ENCODE measurements at regions not wholly inside any gene's neighbourhood (a gene's known extent, or its start where the extent isn't known, plus 50 kb on each side); places are given as distances from the start of the nearest gene placed in this dataset.

DNA sequence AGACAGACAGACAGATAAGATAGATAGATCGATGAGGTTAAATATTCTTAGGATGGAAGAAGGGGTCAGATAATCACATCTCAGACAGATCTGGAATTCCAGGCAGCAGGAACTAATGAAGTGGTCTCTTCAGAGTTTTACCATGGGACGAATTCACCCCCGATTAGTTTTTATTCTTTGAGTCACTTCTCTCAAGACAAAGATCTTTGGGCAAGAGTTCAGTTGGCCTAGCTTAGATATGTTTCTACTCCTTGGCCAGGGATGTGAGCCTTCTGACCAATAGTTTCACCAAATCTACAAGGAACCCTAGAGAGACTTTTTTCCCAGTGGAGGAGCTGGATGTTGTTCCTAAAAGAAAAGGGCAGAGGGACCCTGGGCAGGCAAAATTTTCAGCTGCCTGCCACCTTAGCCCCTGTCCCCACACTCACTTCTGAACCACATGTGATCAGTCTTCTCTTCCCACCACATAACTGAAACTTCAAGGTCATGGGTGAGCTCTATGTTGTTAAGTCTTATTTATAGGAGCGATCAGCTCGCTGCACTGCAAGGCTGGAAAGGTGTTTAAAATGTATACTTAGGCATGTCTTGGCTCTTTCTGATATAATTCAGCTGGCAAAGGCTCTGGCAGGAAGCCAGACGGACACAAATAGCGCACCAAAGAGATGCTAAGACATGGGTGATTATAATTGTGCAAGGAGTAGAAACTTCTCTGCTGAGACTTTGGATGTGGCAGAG, 132.9 kb downstream of the PALM2AKAP2 start:
- DNase-seq (ENCODE audit: low read depth in 2 of 2): no peak

DNA sequence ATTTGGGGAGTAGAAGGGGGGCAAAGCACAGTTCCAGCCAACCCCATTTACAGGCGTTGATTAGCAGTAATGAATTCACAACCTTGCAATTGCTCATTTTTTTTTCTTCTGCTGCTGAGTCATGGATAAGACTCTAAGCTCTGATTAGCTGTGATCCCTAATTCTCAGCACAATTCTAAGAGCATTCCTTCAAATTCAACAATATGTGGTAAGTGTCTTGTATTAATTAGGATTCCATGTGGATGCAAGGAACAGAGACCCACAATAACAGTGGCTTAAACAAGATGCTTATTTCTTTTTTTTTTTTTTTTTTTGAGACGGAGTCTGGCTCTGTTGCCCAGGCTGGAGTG, 133.4 kb downstream of the PALM2AKAP2 start:
- DNase-seq (ENCODE audit: low read depth in 2 of 2): peak; percentile 49 to 58

DNA sequence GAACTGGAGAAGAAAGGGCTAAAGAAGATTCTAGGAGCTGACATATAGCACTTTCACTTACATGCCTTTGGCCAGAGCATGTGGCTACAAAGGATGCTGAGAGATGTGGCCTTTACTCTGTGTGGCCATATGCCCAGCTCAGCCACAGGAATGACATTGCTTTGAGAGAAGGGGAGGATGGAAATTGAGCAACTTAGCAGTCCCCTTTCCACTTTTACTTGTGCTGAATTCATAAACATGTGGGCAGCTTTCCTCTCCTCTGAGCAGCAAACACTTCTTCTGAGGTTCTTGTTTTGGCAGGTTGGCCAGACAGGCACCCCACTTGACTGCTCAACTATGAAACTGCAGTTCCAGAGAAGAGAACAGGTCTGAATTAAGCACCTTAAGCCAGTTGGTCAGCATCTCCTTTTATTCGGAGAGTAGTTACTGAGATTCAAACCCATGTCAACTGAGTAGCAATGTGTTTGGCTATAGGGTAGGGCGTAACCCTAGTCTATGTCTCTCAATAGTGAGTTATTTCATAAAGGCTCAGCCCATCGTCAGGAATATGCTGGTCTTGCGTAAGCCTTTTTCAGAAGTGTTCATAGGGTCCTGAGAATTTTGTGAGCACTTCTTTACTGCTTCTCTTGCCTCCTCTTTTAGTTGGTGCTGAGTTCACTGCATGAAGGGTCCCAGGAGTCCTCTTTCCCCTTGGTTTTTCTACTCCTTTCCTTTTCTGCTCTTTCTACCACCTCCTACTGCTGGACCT, 134.5 kb downstream of the PALM2AKAP2 start:
- DNase-seq (ENCODE audit: low read depth in 2 of 2): peak; percentile 55 to 61

DNA sequence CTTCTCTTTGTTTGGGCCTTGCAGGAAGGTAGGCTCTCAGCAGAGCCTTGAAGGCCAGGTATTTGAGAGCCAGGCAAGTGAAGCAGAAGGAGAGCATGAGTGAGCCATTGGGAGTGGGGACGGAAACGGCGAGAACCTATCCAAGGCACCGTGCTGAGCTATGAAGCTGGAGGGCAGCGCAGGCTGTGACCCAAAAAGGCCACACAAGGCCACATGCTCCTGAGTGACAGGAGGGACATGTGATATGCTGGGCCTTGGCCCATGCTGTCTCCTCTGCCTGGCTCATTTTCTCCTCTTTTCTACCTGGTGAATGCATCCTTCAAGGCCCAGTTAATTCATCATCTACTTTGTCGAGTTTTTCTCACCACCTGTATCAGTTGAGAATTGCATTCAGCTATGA, 136.3 kb downstream of the PALM2AKAP2 start:
- DNase-seq (ENCODE audit: low read depth in 2 of 2): no peak

DNA sequence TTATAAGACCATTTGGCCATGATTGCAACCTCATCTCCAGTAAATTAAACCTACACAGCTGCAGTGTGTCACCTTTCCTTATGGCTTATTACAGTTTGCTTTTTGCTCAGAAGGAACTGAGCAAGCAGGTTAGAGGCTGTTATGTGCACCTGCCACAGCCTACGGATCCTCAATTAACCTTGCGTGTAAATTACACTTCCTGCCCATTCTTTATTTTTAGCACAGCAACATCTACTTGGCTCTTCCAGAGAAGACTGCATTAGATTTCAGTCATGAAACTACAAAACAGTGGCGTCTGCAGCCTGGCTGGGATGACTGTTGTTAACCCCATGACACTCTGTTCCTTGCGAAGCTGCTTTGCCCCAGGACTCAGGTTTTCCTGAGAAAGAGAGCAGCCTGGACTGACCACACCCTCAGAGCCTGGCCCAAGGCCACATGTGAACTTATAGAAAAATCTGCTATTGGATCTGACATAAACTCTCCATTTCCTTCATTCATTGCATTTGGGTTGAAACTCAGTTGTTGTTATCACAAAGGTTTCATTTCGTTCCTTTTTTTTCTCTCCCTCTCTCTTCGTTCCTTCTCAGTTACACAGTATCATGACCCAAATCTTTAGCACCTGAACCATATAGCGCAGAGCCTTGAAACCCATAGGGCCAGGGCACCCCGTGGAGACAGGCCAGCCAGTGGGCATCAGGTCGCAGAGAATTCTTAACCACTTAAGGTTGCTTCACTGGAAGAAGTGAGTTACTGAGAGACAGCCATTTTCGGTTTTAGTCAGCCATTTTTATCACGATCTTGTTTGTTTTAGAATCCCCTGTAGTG, 138.6 kb downstream of the PALM2AKAP2 start:
- no peak for DNase-seq (ENCODE audit: low read depth in 2 of 2)

DNA sequence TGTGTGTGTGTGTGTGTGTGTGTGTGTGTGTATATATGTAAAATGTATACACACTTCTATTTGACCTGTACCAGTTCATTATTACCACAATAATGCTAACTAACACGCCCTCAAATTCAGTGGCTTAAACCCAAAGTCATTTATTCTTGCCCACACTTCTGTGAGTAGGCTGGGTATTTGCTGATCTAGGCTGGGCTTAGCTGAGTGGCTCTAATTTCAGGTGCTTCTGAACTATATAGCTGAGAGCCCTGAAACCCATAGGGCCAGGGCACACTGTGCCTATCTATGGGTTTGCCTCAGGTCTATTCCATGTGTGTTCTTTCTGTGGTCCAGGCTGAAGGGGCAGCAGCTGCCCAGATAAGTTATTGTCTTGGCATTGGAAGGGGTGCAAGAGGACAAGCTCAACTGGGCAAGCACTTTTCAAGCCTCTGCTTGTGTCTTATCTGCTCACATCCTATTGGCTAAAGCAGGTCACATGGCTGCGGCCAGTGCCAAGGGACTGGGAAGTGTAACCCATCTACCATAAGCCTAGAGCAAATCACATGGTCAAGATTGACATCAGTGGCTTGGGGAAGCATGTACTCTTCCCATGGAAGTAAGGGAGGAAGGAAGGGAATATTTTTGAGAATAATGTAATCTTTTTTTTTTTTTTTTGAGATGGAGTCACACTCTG, 139.9 kb downstream of the PALM2AKAP2 start:
- no peak for DNase-seq (ENCODE audit: low read depth in 2 of 2)

DNA sequence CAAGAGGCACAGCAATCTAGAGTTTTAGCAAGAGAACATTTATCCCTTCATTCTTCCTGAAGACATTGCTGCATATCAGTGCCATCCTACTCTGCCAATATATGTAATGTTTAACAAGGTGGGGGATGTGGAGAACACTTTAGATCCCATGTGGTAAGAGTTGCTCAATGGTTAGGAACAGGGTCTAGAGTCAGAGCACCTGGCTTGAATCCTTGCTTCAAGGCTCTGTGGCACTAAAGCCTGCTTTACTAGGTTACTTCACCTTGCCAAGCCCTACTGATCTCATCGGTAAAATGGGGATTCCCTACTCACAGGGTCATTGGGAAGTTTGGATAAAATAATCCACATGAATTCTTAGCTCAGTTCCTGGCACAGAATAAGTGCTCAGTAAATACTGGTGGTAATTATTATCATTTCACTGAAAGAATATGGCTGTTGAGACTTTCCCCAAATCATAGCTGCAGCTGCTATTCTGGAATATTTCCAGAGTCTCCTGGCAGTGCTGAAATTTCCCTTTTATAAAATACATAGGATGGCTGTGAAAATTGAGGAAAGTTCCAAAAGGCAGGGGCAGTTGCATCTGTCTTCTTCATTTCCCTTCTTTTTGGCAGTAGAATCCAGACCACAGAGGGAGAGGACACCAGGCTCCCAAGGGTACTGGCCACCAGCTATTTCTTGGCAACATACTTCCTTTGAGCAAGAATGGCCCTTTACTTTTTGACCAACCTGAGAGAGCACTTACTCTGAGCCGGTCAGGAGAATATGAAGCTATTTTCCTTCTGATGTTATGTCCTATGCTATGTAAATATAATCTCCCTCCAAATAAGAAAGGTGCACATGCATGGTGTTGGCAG, 142.8 kb downstream of the PALM2AKAP2 start:
- no peak for DNase-seq (ENCODE audit: low read depth in 2 of 2)

DNA sequence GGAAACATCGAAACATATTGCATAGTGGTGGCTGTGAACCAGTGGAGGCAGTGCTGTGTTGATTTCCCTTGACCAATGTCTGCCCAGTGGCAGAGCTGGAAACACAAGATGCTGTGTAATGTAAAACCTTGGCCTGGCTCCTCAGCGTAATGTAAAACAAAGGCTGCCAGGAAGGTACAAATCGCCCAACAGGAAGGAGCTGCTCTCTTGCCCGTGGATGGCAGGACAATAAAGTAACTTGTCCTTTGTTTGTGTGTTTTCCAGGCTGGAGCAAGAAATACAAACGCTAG, 143.4 kb downstream of the PALM2AKAP2 start:
- DNase-seq (ENCODE audit: low read depth in 2 of 2): no peak

DNA sequence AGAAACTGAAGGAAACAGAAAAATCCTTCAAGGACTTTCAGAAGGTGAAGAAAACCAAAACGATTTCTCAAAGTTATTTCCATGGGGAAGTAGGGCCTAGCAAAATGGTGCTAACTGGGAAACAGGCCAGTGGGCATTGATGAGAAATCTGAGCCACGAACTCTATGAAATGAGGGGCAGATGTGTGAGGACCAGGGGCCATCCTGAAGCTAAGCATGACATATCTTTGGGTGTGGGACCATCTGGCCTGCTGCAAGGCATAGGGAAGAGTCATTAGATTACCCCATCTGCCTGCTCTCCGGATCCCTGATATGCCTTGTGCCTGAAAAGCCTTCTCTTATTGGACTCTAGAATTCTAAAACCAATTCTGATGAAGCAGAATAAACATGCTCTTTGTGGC, 143.8 kb downstream of the PALM2AKAP2 start:
- no peak for DNase-seq (ENCODE audit: low read depth in 2 of 2)

DNA sequence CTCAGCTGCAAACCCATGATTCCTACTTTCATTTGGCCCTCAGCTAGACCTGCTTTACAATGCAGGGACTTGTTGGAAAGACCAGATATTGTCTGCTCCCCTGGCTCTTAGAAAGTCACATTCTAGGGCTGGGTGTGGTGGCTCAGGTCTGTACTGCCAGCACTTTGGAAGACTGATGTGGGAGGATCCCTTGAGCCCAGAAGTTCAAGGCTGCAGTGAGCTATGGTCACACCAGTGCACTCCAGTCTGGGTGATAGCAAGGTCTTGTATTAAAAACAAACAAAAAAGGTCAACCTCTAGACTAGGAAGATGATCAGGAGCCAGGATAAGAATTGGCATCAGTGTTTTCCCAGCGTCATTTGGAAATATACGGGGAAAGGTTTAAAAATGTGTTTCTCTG, 145.8 kb downstream of the PALM2AKAP2 start:
- DNase-seq (ENCODE audit: low read depth in 2 of 2): no peak

DNA sequence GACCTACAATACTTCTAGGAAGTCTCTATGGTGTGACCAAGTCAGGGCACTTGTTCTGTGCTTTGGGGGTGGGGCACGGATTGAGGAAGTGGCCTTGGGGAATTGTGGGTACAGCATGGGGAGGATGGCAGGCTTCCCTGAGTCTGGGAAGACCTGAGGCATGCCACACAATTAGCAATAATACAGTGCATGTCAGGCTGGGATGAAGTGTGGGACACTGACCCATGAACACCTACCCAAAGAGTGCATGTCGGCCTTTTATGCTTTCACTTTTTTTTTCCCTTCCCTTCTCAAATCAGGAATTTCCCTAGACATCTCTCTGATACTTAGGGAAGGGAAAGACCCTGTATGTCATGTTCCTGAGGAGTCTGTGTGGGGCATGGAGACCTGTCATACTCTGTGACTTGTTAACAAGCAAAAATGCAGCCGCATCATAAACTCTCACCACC, 146.4 kb downstream of the PALM2AKAP2 start:
- no peak for DNase-seq (ENCODE audit: low read depth in 2 of 2)

DNA sequence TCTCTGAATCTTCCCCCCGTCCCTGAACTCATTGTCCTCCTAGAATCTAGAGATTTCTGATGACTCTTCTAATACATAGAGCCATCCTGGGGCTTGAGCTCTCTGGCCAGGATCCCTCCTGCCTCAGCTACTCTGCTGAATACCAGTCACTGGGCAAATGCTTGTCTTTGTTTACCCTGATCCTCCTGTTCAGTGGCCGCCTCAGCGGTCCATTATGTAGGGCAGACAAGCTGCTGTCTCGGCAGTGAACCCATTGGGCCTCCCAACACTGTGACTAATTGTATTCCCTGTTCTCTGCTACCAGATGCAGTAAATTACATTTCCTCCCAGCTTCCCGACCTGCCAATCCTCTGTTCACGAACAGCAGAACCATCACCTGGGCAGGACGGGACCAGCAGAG, 151.6 kb downstream of the PALM2AKAP2 start:
- no peak for DNase-seq (ENCODE audit: low read depth in 2 of 2)

DNA sequence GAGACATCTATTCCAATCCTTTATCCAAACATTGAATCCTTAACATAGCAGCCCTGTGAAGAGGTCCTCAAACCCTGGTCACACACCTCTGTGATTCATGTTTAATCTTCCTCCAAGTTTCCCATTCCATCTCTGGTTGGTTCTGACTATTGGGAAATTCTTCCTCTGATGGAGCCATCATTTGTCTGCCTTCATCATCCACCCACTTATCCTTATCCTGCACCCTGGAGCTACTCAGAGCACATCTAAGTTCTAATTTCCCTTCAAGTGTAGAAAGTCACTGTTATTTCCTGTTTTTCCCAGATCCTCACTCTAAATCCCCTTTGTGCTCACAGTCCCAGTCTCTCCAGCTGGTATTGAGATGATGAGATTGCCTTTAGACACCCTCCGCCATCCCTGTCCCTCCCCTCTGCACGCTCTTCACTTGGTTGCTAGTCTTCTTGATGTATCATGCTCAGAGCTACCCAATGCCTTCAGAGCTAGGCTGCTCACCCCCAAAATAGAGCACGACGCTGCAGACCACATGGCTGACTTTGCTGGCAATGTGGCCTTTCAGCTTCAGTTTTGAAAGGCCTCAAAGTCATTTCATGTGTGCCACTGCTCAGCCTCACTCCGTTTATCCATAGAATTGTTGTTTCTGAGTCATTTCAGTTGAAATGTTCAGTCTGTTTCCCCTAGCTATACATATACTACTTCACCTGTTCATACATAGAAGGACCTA, 154.3 kb downstream of the PALM2AKAP2 start:
- DNase-seq (ENCODE audit: low read depth in 2 of 2): no peak

DNA sequence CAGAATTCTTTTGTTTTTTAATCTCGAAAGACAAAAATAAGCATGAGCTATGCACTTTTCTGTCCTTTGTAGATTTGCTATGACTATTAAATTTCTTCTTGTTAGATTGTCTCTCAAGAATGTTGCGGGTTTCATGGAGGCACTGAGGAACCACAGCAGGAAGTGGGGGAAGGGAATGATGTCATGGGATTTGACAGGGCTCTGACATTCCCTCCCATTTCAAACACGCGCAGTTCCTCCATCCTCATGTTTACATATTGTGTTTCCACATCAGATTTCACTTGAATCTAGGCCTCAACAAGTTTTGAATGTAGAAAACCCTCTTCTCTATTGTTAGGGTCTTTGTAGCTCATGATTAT, 154.8 kb downstream of the PALM2AKAP2 start:
- DNase-seq (ENCODE audit: low read depth in 2 of 2): peak in 1 of 2 experiments; percentile 43

DNA sequence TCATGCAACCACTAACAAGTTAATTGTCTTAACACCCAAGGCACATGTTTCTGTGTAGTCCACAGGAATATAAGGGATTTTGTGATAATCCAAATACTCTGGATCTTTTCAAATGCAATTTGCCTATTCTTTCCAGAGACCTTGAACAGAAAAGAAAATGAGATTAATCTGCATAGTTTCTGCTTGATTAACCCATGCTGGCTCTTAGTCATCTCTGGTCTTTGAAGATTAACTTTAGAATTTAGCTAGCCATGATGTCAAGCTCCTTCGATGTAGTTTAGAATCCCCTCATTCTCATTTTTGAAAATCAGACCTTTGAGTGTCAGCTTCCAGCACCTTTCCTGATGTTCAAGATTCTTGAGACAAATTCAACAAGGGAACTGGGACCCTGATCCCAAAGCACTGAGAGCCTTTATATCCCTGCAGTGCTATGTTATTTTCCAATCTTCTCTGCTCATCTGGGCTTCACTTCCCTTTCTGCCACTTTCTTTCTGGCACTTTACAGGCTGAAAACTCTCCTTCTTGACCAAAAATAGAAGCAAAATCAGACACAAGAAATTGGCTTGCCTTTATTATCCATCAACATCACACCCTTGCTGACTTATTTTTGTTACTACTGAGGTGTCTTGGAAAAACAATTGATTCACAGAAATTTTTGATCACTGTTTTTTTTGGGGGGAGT, 155.5 kb downstream of the PALM2AKAP2 start:
- no peak for DNase-seq (ENCODE audit: low read depth in 2 of 2)

DNA sequence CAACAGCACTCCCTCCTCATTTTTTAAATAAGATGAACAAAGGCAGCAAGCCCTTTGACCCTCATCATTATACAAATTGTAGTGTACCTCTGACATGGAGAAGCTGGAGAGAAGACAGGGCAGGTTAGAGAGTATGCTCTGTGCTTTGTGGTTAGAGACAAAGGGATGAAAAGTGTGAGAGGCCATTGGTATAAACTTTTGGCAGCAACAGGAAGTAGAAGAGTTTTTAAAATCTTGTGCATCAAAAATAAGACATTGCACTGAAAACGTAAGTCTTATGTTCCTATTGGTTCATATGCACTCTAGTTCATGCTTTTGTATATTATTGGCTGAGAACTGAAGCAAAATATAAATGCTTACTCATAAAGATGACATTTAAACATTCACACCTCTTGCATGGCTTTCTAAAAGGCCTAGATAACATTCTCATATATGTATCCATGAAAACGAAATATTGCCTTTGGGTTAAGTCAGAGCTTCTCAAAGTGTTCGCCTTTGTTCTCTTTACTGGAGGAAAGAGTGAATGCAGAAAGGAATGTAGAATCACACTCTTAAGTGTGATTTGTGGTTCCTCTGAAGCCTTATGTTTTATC, 158.0 kb downstream of the PALM2AKAP2 start:
- DNase-seq (ENCODE audit: low read depth in 2 of 2): no peak

DNA sequence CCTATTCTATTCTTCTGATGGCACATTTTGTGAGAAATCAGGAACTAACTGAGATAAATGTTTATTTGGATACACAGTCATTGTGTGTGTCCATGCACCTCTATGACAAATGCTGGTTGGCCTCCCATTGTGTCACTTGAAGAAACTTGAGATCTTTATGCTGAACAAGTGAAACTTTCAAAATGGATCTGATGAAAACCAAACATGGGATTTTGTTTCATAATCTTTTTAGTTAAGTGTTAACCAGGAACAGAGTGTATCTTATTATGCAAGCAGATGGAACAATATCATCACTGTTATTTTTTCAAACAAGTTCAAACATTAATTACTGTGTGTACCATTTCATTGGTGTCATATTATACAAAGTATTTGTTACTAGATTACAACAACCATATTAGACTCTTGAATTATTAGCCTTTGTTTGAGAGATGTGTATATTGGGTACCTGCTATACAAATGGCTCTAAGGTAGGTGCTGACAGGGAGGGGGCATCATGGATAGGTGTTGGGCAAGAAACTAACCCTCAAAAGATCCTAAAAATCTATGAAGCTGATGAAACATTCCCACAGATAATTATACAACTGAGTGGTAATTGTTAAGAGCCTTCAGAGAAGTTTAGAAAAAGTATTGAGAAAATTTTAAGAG, 159.8 kb downstream of the PALM2AKAP2 start:
- DNase-seq (ENCODE audit: low read depth in 2 of 2): no peak

DNA sequence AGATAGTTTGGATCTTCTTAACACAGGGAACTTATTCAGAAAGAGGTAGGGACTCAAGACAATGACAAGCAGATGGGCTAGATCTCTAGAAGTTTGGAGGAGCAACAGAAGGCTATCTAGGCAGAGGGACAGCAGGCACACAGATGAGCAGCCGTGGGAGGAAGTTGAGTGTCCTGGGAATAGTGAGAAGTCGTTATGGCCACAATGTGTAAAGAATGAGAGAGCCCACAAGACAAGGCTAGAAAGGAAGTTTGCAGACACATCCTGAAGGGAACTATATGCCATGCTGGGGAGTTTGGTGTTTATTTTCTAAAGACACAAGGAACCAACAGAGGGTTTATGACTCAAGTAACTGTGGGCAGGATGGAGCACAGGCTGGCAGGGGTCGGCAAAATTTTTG, 160.6 kb downstream of the PALM2AKAP2 start:
- DNase-seq (ENCODE audit: low read depth in 2 of 2): no peak

DNA sequence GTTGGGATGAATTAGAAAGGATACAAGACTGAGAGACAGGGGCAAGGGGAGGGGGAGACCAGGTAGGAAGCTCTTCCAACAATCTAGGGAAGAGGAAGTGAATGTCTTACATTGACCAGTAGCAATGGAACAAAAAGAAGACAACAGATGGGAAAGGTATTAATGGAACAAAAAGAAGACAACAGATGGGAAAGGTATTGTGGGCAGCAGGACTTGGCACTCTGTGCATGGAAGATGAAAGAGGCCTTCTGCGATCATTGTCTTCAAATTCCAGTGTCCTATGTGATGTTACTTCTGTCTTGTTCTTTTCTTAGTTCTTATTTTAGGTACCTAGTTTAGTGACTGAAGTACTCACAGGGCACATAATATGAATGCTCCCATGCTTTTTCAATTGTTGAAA, 161.8 kb downstream of the PALM2AKAP2 start:
- DNase-seq (ENCODE audit: low read depth in 2 of 2): no peak
